ENCODE measurements at regions not wholly inside any gene's neighbourhood (a gene's known extent, or its start where the extent isn't known, plus 50 kb on each side); places are given as distances from the start of the nearest gene placed in this dataset.

DNA sequence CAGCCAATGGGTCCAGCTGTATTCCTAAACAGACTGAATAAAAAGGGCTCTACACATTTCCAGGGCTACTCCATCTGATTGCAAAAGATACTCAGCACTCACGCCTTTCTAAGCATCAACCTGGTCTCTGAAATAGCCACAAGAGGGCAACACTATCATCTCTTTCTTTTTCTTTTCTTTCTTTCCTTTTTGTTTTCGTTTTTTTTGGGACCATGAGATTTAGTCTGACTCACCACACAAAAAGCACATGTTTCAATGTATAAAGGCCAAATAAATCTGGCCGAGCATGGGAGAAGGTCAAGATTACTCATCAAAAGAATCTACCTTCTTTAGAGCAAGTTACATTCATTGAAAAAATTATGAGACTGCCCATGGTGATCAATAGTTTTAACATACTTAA is 805.6 kb upstream of the ARGLU1 start:
- H3K4me1 ChIP-seq (replicated peaks in 1 of 2; ENCODE audit: control insufficient read depth in 2 of 2, insufficient read depth in 2 of 2, low read length in 2 of 2), result no peaks in the 10 kb centered on the region
- no peaks in the 10 kb centered on the region for H4K20me1 ChIP-seq (replicated peaks; ENCODE audit: control insufficient read depth, insufficient read depth, low read length)
- no peak overlapping the region for H3K9ac ChIP-seq (ENCODE audit: insufficient read depth in 1 of 2, low read depth in 2 of 2, low read length in 2 of 2)
- no peak overlapping the region for H3K4me2 ChIP-seq (ENCODE audit: insufficient read depth, low read length)
- FAIRE-seq (no peak), DNase-seq (ENCODE audit: extremely low read depth in 1 of 4, low spot score in 3 of 4) (no peak), ATAC-seq (no peak)
- H3K9me3 ChIP-seq (replicated peaks; ENCODE audit: control insufficient read depth, insufficient read depth, low read depth, low read length), result no peaks in the 10 kb centered on the region; the same call in 1 of the 2 replicates
- TF ChIP-seq ZNF668 (CRISPR knock-in tag; IDR thresholded peaks at IDR 0.05), result no peak
- TF ChIP-seq RBM25 (IDR thresholded peaks at IDR 0.05; ENCODE audit: low read depth, low read length, severe bottlenecking), result no peak
- no peak for TF ChIP-seq EHMT2 (IDR thresholded peaks at IDR 0.05)
- TF ChIP-seq NR2F6 (CRISPR knock-in tag; IDR thresholded peaks at IDR 0.05), result no peak
- no peak for TF ChIP-seq NFE2 (IDR thresholded peaks at IDR 0.05; ENCODE audit: low read depth)
- no peak for TF ChIP-seq ZNF124 (CRISPR knock-in tag; IDR thresholded peaks at IDR 0.05)
- TF ChIP-seq, protein P1, sequence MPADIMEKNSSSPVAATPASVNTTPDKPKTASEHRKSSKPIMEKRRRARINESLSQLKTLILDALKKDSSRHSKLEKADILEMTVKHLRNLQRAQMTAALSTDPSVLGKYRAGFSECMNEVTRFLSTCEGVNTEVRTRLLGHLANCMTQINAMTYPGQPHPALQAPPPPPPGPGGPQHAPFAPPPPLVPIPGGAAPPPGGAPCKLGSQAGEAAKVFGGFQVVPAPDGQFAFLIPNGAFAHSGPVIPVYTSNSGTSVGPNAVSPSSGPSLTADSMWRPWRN (IDR thresholded peaks at IDR 0.05; ENCODE audit: low read depth), result no peak
- no peak for TF ChIP-seq MTA3 (IDR thresholded peaks at IDR 0.05; ENCODE audit: borderline replicate concordance)
- TF ChIP-seq, protein P2, sequence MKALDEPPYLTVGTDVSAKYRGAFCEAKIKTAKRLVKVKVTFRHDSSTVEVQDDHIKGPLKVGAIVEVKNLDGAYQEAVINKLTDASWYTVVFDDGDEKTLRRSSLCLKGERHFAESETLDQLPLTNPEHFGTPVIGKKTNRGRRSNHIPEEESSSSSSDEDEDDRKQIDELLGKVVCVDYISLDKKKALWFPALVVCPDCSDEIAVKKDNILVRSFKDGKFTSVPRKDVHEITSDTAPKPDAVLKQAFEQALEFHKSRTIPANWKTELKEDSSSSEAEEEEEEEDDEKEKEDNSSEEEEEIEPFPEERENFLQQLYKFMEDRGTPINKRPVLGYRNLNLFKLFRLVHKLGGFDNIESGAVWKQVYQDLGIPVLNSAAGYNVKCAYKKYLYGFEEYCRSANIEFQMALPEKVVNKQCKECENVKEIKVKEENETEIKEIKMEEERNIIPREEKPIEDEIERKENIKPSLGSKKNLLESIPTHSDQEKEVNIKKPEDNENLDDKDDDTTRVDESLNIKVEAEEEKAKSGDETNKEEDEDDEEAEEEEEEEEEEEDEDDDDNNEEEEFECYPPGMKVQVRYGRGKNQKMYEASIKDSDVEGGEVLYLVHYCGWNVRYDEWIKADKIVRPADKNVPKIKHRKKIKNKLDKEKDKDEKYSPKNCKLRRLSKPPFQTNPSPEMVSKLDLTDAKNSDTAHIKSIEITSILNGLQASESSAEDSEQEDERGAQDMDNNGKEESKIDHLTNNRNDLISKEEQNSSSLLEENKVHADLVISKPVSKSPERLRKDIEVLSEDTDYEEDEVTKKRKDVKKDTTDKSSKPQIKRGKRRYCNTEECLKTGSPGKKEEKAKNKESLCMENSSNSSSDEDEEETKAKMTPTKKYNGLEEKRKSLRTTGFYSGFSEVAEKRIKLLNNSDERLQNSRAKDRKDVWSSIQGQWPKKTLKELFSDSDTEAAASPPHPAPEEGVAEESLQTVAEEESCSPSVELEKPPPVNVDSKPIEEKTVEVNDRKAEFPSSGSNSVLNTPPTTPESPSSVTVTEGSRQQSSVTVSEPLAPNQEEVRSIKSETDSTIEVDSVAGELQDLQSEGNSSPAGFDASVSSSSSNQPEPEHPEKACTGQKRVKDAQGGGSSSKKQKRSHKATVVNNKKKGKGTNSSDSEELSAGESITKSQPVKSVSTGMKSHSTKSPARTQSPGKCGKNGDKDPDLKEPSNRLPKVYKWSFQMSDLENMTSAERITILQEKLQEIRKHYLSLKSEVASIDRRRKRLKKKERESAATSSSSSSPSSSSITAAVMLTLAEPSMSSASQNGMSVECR (CRISPR knock-in tag; IDR thresholded peaks at IDR 0.05), result no peak
- TF ChIP-seq ZNF707 (CRISPR knock-in tag; conservative IDR thresholded peaks at IDR 0.05), result no peak
- TF ChIP-seq ZC3H4 (CRISPR knock-in tag; IDR thresholded peaks at IDR 0.05; ENCODE audit: borderline replicate concordance), result no peak
- no peak for TF ChIP-seq ZFP1 (CRISPR knock-in tag; IDR thresholded peaks at IDR 0.05)
- no peak for TF ChIP-seq FOXK1 (CRISPR knock-in tag; IDR thresholded peaks at IDR 0.05; ENCODE audit: borderline replicate concordance)
- no peak for TF ChIP-seq MBD2 (IDR thresholded peaks at IDR 0.05; ENCODE audit: borderline replicate concordance, low read depth)
- TF ChIP-seq SOX6 (IDR thresholded peaks at IDR 0.05), result no peak
- TF ChIP-seq, protein P3, sequence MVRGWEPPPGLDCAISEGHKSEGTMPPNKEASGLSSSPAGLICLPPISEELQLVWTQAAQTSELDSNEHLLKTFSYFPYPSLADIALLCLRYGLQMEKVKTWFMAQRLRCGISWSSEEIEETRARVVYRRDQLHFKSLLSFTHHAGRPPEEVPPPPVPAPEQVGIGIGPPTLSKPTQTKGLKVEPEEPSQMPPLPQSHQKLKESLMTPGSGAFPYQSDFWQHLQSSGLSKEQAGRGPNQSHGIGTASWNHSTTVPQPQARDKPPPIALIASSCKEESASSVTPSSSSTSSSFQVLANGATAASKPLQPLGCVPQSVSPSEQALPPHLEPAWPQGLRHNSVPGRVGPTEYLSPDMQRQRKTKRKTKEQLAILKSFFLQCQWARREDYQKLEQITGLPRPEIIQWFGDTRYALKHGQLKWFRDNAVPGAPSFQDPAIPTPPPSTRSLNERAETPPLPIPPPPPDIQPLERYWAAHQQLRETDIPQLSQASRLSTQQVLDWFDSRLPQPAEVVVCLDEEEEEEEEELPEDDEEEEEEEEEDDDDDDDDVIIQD (CRISPR knock-in tag; IDR thresholded peaks at IDR 0.05), result no peak
- TF ChIP-seq DIDO1 (tag; IDR thresholded peaks at IDR 0.05; ENCODE audit: low read depth), result no peak
- H3K27ac ChIP-seq (ENCODE audit: extremely low read depth, low read depth, low read length), result no peak overlapping the region
- H3K9me1 ChIP-seq (ENCODE audit: control insufficient read depth, insufficient read depth, low read length), result no peaks in the 10 kb centered on the region
- no peaks in the 10 kb centered on the region for H3K79me2 ChIP-seq (ENCODE audit: control insufficient read depth, insufficient read depth, low read length)
- no peak overlapping the region for H2AFZ ChIP-seq (ENCODE audit: low read depth, low read length)
- ChIA-PET POLR2A (no interaction called here), CTCF (ENCODE audit: low intra/inter-chr PET ratio) (no interaction called here)
- no peaks in the 10 kb centered on the region for H3K36me3 ChIP-seq (ENCODE audit: control insufficient read depth, insufficient read depth, low read length)
- in situ Hi-C loops (cut with MboI), result no loop called here
- WGBS (ENCODE audit: insufficient coverage, low coverage, missing lambda C conversion rate), result 0% methylated on average over 2 of the region's 3 CpGs
- intact Hi-C loops (cut with micrococcal nuclease), result no loop called here
- no TSS peak for BruUV-seq (replicated peaks)
- no peak overlapping the region for H3K4me3 ChIP-seq
- H3K27me3 ChIP-seq (ENCODE audit: control insufficient read depth in 2 of 2, insufficient read depth in 2 of 2, low read length in 2 of 2), result no peaks in the 10 kb centered on the region

All from K562 (cell line).